Skin epidermis (tissue), 12 donors: ENCODE measurements at regions not wholly inside any gene's neighbourhood (a gene's known extent, or its start where the extent isn't known, plus 50 kb on each side); places are given as distances from the start of the nearest gene placed in this dataset.
"Not testable (repeated sequence)": the region's sequence is repeated elsewhere in the genome, so short reads cannot be mapped to it uniquely, and the experiment has no call there.

ENCODE experiments used
- H3K27ac ChIP-seq, 21 experiments: fragments of 200-600 bp; sonication (generic) in 11 of 21; one replicate each; pipeline ENCODE4 v1.5.0; 2020; ENCODE audit warnings: mild to moderate bottlenecking in 3 of 21, inconsistent platforms in 2 of 21, moderate library complexity in 2 of 21
- H3K4me3 ChIP-seq, 7 experiments: fragments of 200-600 bp; sonication (generic) in 2 of 7; one replicate each; pipeline ENCODE4 v1.5.0; 2020; ENCODE audit warnings: inconsistent platforms in 2 of 7, mild to moderate bottlenecking in 2 of 7, moderate library complexity in 1 of 7

- no peak overlapping the region for H3K4me3 ChIP-seq
Observed at GRCh38 chr13:90891329-90891728, 456.2 kb upstream of the MIR17HG start.

GRCh38 chr13:90893199-90893598, 454.3 kb upstream of the MIR17HG start:
- H3K4me3 ChIP-seq, H3K27ac ChIP-seq: not testable (repeated sequence)

More at GRCh38 chr13:90891329-90891728, 456.2 kb upstream of the MIR17HG start:
- H3K27ac ChIP-seq, result no peak overlapping the region

- Histone ChIP-seq H3K4me3 (no peak overlapping the region), H3K27ac (no peak overlapping the region)
Observed at GRCh38 chr13:90896002-90896401, 451.5 kb upstream of the MIR17HG start.

GRCh38 chr13:90898811-90899210, 448.7 kb upstream of the MIR17HG start:
- Histone ChIP-seq H3K27ac (no peak overlapping the region), H3K4me3 (no peak overlapping the region)

- Histone ChIP-seq H3K27ac (no peak overlapping the region), H3K4me3 (no peak overlapping the region)
Observed at GRCh38 chr13:90899416-90899815, 448.1 kb upstream of the MIR17HG start.

GRCh38 chr13:90902255-90902654, 445.2 kb upstream of the MIR17HG start:
- H3K27ac ChIP-seq, result no peak overlapping the region
- no peak overlapping the region for H3K4me3 ChIP-seq

GRCh38 chr13:90906554-90906953, 440.9 kb upstream of the MIR17HG start:
- H3K4me3 ChIP-seq, result no peak overlapping the region

GRCh38 chr13:90908792-90909191, 438.7 kb upstream of the MIR17HG start:
- Histone ChIP-seq H3K4me3 (no peak overlapping the region), H3K27ac (no peak overlapping the region)

More at GRCh38 chr13:90906554-90906953, 440.9 kb upstream of the MIR17HG start:
- H3K27ac ChIP-seq, result no peak overlapping the region

GRCh38 chr13:90910018-90910639, 437.4 kb upstream of the MIR17HG start:
- H3K27ac ChIP-seq, result no peak overlapping the region
- no peak overlapping the region for H3K4me3 ChIP-seq

GRCh38 chr13:90912247-90912646, 435.2 kb upstream of the MIR17HG start:
- Histone ChIP-seq H3K27ac (no peak overlapping the region), H3K4me3 (no peak overlapping the region)

- Histone ChIP-seq H3K4me3 (no peak overlapping the region), H3K27ac (no peak overlapping the region)
Observed at GRCh38 chr13:90918536-90918935, 429.0 kb upstream of the MIR17HG start.

GRCh38 chr13:90919153-90919552, 428.3 kb upstream of the MIR17HG start:
- Histone ChIP-seq H3K27ac (no peak overlapping the region), H3K4me3 (no peak overlapping the region)

GRCh38 chr13:90926459-90926858, 421.0 kb upstream of the MIR17HG start:
- Histone ChIP-seq H3K4me3 (no peak overlapping the region), H3K27ac (no peak overlapping the region)

- no peak overlapping the region for H3K4me3 ChIP-seq
- no peak overlapping the region for H3K27ac ChIP-seq
Observed at GRCh38 chr13:90928109-90928508, 419.4 kb upstream of the MIR17HG start.

GRCh38 chr13:90933097-90933826, 414.2 kb upstream of the MIR17HG start:
- no peak overlapping the region for H3K4me3 ChIP-seq

GRCh38 chr13:90934741-90935140, 412.7 kb upstream of the MIR17HG start:
- H3K27ac ChIP-seq, result no peak overlapping the region
- H3K4me3 ChIP-seq, result no peak overlapping the region

More at GRCh38 chr13:90933097-90933826, 414.2 kb upstream of the MIR17HG start:
- H3K27ac ChIP-seq, result no peak overlapping the region

GRCh38 chr13:90938848-90939247, 408.6 kb upstream of the MIR17HG start:
- no peak overlapping the region for H3K27ac ChIP-seq
- no peak overlapping the region for H3K4me3 ChIP-seq

GRCh38 chr13:90943946-90944345, 403.5 kb upstream of the MIR17HG start:
- H3K4me3 ChIP-seq, result no peak overlapping the region
- H3K27ac ChIP-seq, result no peak overlapping the region

GRCh38 chr13:90945146-90945545, 402.3 kb upstream of the MIR17HG start:
- H3K27ac ChIP-seq, H3K4me3 ChIP-seq: not testable (repeated sequence)

- H3K4me3 ChIP-seq, H3K27ac ChIP-seq: not testable (repeated sequence)
Observed at GRCh38 chr13:90946125-90946524, 401.4 kb upstream of the MIR17HG start.

- Histone ChIP-seq H3K4me3 (no peak overlapping the region), H3K27ac (no peak overlapping the region)
Observed at GRCh38 chr13:90947976-90948375, 399.5 kb upstream of the MIR17HG start.
